Embryonic facial prominence (tissue), 1 donor: ENCODE measurements at regions not wholly inside any gene's neighbourhood (a gene's known extent, or its start where the extent isn't known, plus 50 kb on each side); places are given as distances from the start of the nearest gene placed in this dataset.

ENCODE experiments used
- DNase-seq: peaks from one replicate; pipeline ENCODE4 v3.0.0-alpha.2; 2016; ENCODE audit errors: extremely low spot score

DNA sequence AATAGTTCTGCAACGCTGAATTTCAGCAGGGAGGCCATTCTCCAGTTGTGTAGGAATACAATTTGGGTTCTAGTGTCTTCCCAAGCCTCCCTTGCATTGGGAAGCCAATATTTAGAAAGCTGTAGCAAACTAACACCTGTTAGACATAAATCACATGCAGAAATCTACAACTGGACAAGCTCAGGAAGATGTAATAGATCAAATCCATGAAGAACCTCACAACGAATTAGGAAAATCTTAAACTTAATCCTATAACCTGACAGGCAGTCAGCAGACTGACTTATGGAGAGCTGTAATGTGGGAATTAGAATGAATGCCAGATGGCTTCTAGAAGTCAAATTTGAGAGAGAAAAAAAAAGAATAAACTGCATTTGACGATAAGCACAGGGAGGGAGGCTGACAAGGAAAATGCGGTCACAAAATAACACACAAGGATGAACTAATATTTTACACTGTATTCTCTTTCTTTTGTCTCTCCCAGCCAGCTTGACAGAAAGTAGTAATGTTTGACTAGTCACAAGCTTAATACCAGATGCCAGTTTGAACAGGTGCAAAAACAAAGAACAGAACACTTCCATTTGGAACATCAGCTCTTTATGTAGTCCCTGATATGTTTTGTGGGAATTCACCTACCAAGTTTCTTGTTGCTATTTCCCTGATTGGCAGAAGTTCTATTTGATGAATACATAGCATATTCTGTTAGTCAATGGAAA, 50.8 kb upstream of the FANCL start:
- DNase-seq = no peak
